RKO (cell line): ENCODE measurements at regions not wholly inside any gene's neighbourhood (a gene's known extent, or its start where the extent isn't known, plus 50 kb on each side); places are given as distances from the start of the nearest gene placed in this dataset.
"Not testable (repeated sequence)": the region's sequence is repeated elsewhere in the genome, so short reads cannot be mapped to it uniquely, and the experiment has no call there.

Experiments
- DNase-seq: peaks from one replicate; pipeline ENCODE4 v3.0.0-alpha.2; 2016; ENCODE audit warnings: low spot score

- DNase-seq, result no peak
Observed at GRCh38 chr7:17046666-17047065, 164.9 kb upstream of the AGR3 start.

- DNase-seq, result not testable (repeated sequence)
Observed at GRCh38 chr7:17053164-17053563, 171.4 kb upstream of the AGR3 start.

GRCh38 chr7:17054206-17054605 lies 172.4 kb upstream of the AGR3 start:
- DNase-seq, result no peak

- no peak for DNase-seq
Observed at GRCh38 chr7:17054836-17055235, 173.1 kb upstream of the AGR3 start.

DNA sequence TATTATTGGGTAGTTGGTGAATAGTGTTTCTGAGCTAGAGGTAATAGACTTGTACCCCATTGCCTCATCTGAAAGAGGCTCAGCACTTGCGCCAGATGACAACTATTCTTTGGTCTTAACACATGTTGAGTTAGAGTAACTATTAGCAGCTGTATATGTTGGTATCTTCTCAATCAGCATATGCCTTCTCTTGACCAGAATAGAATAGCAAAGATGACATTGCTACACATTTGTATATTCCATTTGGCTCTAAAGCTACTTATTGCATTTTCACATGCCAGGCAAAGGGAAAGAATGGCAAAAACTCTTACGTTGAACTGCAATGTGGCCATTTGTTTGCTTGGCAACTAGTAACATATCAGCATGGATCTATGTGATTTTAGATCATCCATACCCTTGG lies 173.8 kb upstream of the AGR3 start:
- DNase-seq, result no peak

DNA sequence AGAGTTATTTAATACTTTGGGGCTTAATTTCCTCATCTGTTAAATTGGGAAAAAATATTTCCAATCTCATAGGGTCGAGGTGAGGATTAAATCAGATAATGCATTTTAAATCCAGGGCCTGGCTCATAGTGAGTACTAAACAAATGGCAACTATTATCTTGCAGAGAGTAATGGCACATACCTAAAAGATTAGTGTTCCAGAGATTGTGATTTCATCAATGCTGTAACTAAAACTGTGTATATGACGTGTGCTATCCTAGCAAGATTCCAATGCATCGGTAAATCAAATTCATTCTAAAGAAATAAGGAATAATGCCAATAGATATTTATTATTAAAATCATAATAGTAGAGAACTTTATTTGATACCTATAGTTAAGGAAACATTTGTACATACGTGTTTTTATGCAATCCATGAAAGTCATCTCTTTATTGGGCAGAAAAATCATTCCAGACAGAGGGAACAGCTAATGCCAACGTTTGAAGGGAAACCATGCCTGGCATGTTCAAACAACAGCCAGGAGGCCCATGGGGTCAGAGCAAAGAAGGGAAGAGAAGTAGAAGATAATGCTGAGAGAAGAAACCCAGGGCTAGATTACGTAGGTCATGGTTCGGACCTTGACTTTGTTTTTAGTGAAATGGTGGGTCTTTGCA lies 174.8 kb upstream of the AGR3 start:
- DNase-seq, result no peak

DNA sequence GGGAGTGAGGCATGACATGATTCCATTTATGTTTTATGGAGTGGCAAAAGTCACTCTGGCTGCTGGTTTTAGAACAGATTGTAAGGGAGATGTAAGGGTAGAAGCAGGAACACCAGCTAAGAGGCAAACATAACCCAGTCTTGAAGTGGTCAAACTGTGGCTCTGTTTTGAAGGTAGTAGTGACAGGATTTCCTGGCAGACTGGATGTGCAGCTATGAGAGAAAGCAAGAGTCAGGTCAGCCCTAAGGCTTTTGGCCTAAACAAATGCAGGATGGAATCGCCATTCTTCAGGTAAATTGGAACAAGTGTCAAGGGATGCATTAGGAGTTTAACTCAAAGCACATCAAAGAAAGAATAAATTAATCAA lies 175.3 kb upstream of the AGR3 start:
- DNase-seq, result no peak

GRCh38 chr7:17058568-17058967 lies 176.8 kb upstream of the AGR3 start:
- DNase-seq, result no peak

GRCh38 chr7:17060051-17060450 lies 178.3 kb upstream of the AGR3 start:
- no peak for DNase-seq

- no peak for DNase-seq
Observed at GRCh38 chr7:17061443-17061842, 179.7 kb upstream of the AGR3 start.

- no peak for DNase-seq
Observed at GRCh38 chr7:17062151-17063044, 180.6 kb upstream of the AGR3 start.

DNA sequence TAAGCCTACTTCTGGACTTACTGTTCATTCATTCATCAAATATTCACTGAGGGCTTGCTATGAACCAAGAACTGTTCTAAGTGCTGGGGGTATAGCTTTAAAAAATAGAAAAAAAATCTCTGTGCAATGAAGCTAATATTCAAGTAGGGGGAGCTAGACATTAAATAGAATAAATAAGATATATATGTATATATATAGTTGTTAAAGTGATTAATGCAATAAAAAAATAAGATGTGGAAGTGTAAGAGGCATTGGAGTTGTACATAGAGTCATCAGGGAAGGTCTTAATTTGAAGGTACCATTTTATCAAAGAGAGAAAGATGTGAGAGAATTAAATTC lies 181.2 kb upstream of the AGR3 start:
- peak; percentile 33 for DNase-seq

- no peak for DNase-seq
Observed at GRCh38 chr7:17067691-17068090, 185.9 kb upstream of the AGR3 start.

DNA sequence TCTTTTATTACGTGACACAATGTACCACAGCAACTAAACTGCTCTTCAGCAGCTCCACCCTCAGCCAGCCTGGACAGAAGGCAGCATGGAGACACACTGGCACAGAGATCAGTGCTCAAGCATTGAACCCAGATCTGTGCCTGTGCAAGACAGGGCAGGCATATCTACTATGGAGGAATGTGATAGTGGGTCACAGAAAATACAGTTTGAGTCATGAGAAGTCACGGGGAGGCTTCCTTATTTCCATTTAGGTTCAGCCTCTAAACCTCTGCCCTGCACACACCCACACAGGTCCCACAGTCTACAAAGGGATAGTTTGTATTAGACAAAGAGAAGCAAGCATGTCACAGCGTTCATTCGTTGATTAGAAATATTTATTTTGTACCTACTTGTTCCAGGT lies 187.4 kb upstream of the AGR3 start:
- no peak for DNase-seq

DNA sequence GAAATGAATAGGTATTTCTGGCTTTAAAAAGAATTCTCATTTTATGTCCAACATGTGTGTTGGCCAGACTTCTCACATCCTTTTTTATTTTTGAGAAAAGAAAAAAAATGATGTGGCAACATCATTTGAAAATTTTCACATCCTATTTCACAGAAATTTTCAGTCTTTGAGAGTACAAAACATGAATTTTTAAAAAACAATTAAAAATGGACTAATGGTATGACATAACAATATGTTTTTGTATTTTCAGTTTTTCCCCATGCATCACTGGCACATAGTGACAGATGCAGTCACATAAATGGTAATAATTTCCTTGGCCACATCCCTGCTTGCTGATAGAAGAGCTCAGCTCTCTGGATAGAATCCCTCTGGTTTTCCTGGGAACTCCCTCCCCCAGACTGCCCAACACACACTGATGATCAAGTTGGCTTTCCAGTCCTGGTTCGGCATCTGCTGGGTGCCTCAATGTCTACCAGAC lies 188.5 kb upstream of the AGR3 start:
- no peak for DNase-seq

DNA sequence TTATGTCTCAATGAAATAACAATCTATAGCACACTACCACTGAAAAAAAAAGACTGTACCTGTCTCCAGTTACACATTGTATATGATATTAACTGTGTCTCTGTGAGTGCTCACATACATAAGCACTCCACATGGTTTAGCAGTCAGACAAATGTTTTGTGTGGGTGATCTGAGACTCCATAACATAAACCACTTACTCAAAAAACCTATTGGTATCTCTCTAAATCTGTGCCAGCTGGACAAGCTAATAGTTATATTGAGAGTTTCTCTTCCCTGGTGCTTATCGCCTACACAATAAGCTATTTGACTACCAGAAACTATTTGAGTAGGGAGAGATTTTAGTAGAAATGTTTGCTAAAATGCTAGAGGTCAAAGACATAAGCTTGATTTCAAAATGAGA lies 190.1 kb upstream of the AGR3 start:
- no peak for DNase-seq

GRCh38 chr7:17075601-17076255 lies 193.9 kb upstream of the AGR3 start:
- DNase-seq, result no peak

- DNase-seq, result no peak
Observed at GRCh38 chr7:17078298-17078697, 196.5 kb upstream of the AGR3 start.

- no peak for DNase-seq
Observed at GRCh38 chr7:17083392-17084165, 201.8 kb upstream of the AGR3 start.

DNA sequence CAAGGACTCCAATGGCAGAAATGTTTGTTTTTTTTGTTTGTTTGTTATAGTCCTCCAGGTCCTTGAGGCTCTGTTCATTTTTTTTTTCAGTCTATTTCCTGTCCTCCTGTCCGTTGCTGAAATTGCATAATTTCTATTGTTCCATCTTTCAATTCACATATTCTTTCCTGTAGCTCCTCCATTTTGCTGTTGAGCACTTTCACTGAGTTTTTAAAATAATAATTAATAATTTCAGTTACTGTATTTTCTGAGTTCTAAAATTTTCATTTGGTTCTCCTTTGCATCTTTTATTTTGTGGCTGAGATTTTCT lies 202.3 kb upstream of the AGR3 start:
- no peak for DNase-seq

DNA sequence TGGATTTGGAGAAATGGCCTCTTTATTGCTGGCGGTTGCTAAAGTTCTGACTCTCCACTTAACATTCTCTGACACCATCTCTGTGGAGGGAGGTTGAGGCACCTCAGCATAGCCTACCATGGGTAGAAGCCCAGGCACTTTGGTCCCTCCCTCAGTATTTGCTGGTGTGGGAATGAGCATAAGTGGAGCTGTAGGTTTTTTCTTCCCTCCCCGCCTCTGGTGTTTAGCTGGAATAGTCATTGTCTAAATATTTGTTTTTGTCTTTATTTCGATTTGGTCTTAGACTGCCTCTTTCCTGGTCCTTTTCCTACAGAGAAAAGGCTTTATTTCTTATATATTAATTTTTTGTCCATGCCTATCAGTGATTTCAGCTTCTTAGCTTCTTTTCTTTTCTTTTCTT lies 203.4 kb upstream of the AGR3 start:
- no peak for DNase-seq

GRCh38 chr7:17086403-17086802 lies 204.6 kb upstream of the AGR3 start:
- no peak for DNase-seq

GRCh38 chr7:17090751-17091150 lies 207.7 kb upstream of the AHR start:
- no peak for DNase-seq
